Activated T-cell treated with anti-CD3 and anti-CD28 coated beads, Interleukin-2, amount 50 U/mL, for 72 hours (primary cell): ENCODE measurements at regions not wholly inside any gene's neighbourhood (a gene's known extent, or its start where the extent isn't known, plus 50 kb on each side); places are given as distances from the start of the nearest gene placed in this dataset.

Source experiments
- ATAC-seq, 2 donors: fragments of 150-1000 bp; cut with Tn5 transposase; replicated peaks in 1 of 2; 2 replicates each; pipeline ENCODE4 v1.10.0; 2021; ENCODE audit warnings: moderate library complexity in 2 of 2, mild to moderate bottlenecking in 1 of 2
- DNase-seq, 2 donors: peaks; one replicate each; pipeline ENCODE4 v3.0.0; 2021 to 2022; ENCODE audit warnings: mixed read lengths in 1 of 2
- H3K27ac Mint-ChIP-seq: one replicate; pipeline ENCODE4 v1.8.0; 2022; ENCODE audit warnings: mild to moderate bottlenecking, moderate library complexity, mixed read lengths
- H3K27me3 Mint-ChIP-seq: one replicate; pipeline ENCODE4 v1.8.0; 2022; ENCODE audit warnings: low read depth, mixed read lengths
- H3K36me3 Mint-ChIP-seq, 2 donors: one replicate each; pipeline ENCODE4 v1.8.0; 2022; ENCODE audit warnings: mixed read lengths in 2 of 2, mild to moderate bottlenecking in 1 of 2; ENCODE audit not compliant: insufficient read depth in 2 of 2
- H3K4me1 Mint-ChIP-seq: one replicate; pipeline ENCODE4 v1.8.0; 2022; ENCODE audit warnings: low read depth, mixed read lengths
- H3K4me3 Mint-ChIP-seq, 2 donors: one replicate each; pipeline ENCODE4 v1.8.0; 2022; ENCODE audit warnings: mild to moderate bottlenecking in 2 of 2, mixed read lengths in 2 of 2, moderate library complexity in 2 of 2
- H3K9me3 Mint-ChIP-seq, 2 donors: one replicate each; pipeline ENCODE4 v1.8.0; 2022; ENCODE audit warnings: mixed read lengths in 2 of 2

DNA sequence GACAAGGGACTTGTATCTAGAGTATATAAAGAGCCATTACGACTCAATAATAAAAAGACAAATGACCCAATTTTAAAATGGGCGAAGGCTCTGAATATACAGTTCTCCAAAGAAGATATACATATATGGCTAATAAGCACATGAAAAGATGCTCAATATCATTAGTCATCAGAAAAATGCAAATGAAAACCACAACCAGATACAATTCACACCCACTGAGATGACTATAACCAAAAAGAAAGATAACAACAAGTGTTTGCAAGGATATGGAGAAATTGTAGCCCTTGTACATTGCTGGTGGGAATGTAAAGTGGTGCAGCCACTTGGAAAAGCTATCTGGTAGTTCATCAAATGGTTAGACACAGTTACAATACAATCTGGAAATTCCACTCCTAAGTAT, 96.3 kb downstream of the TRIM29 start:
- Mint-ChIP-seq H3K4me3 (no peak overlapping the region), H3K4me1 (no peaks in the 10 kb centered on the region), H3K27ac (no peak overlapping the region), H3K9me3 (peaks cover 5 to 8% of the 10 kb centered on the region in 2 donors), H3K27me3 (peaks cover 29% of the 10 kb centered on the region), H3K36me3 (peaks cover under 1 to 5% of the 10 kb centered on the region in 2 donors)
- no peak for ATAC-seq
- no peak for DNase-seq

DNA sequence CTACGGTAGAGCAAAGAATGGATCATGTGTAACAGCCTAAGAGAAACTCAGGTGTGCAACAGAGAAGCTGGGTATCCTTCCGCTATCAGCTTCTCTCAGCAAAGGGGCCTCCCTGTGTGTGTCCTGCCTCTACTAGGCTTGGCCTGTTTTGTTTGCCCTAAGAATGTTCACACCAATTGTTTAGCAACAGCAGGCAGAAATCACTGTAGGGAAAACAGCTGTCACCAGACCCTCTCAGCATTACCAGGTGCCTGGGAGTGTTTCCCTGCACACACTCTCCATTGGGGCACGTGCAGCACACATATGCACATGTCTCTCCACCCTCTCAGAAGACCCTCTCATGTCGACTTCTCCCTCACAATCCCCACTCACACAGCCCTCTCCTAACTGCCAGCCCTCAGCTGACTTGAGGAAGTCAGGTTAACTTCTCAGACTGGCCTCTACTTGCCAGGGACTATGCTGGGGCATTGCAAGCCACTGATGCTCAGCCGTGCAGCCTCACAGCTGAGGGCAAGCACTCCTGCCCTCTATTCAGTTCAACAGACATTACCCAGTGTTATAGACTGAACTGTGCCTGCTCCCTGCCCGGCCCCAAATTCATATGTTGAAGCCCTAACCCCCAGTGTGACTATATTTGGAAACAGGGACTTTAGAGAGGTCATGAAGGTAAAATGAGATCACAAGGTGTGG, 97.6 kb downstream of the TRIM29 start:
- no peak for ATAC-seq
- no peaks in the 10 kb centered on the region for H3K9me3 Mint-ChIP-seq
- H3K4me3 Mint-ChIP-seq: no peak overlapping the region
- no peak overlapping the region for H3K27ac Mint-ChIP-seq
- H3K27me3 Mint-ChIP-seq: peaks cover 29% of the 10 kb centered on the region
- DNase-seq: no peak
- no peaks in the 10 kb centered on the region for H3K4me1 Mint-ChIP-seq
- H3K36me3 Mint-ChIP-seq: no peaks in the 10 kb centered on the region

DNA sequence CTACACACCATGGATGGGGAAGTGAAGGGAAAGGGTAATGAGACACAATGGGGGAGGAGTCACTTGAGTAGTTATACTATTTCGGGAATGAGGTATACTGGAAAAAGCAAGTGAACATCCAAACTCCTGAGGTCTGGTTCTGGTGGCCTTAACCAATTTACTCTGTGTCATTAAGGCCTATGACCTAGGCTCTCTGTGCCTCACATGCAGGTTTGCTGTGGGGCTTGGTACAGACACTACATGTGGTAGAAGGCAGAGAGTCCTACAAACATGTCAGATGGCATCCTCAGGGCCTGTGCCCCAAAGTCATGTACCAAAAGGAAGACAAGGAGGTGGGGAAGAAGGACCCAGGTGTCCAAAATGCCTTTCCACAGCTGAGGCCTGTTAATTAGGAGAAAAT, 98.9 kb downstream of the TRIM29 start:
- Mint-ChIP-seq H3K36me3 (no peaks in the 10 kb centered on the region), H3K27ac (no peak overlapping the region), H3K27me3 (peaks cover 20% of the 10 kb centered on the region), H3K4me3 (no peak overlapping the region), H3K9me3 (no peaks in the 10 kb centered on the region), H3K4me1 (no peaks in the 10 kb centered on the region)
- ATAC-seq (no peak), DNase-seq (no peak)

DNA sequence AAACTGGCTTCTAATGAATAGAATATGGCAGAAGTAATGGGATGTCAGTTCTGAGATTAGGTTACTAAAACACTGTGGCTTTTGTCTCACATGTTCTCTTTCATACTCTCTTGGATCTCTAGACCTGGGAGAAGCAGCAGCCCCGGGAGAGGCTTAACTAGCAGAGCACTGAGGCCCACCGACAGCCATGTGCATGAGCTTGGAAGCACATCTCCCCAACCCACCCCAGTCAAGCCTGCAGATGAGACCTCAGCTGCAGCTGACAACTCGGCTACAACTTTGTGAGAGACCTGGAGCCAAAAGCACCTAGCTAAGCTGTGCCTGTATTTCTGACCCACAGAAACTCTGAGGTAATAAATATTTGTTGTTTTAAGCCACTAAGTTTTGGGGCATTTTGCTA, 100.8 kb downstream of the TRIM29 start:
- H3K36me3 Mint-ChIP-seq: no peaks in the 10 kb centered on the region
- H3K4me1 Mint-ChIP-seq: no peaks in the 10 kb centered on the region
- H3K9me3 Mint-ChIP-seq: no peaks in the 10 kb centered on the region
- DNase-seq: no peak
- H3K4me3 Mint-ChIP-seq: no peak overlapping the region
- ATAC-seq: no peak
- no peak overlapping the region for H3K27ac Mint-ChIP-seq
- H3K27me3 Mint-ChIP-seq: peaks cover 13% of the 10 kb centered on the region

DNA sequence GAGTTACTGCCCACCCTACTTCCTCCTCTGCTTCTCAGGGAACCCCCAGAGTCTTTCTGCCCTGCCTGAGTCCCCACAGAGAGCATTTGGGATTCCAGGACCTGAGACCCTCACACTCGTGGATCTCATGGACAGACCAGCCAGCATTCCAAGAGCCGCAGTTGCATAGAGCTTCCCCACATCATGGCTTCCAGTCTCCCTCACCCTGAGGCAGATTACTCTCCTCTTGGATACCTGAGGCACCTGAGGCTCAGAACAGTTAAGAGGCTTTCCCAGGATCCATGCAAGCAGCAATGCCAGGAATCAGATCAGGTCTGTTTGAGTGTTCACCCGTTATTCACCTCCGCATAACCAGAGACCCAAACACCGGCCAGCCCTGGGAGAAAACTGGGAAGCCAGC, 102.2 kb downstream of the TRIM29 start:
- peaks cover 2% of the 10 kb centered on the region for H3K27me3 Mint-ChIP-seq
- H3K4me1 Mint-ChIP-seq: no peaks in the 10 kb centered on the region
- no peaks in the 10 kb centered on the region for H3K9me3 Mint-ChIP-seq
- DNase-seq (no peak), ATAC-seq (no peak)
- no peak overlapping the region for H3K4me3 Mint-ChIP-seq
- H3K36me3 Mint-ChIP-seq: no peaks in the 10 kb centered on the region
- H3K27ac Mint-ChIP-seq: no peak overlapping the region

DNA sequence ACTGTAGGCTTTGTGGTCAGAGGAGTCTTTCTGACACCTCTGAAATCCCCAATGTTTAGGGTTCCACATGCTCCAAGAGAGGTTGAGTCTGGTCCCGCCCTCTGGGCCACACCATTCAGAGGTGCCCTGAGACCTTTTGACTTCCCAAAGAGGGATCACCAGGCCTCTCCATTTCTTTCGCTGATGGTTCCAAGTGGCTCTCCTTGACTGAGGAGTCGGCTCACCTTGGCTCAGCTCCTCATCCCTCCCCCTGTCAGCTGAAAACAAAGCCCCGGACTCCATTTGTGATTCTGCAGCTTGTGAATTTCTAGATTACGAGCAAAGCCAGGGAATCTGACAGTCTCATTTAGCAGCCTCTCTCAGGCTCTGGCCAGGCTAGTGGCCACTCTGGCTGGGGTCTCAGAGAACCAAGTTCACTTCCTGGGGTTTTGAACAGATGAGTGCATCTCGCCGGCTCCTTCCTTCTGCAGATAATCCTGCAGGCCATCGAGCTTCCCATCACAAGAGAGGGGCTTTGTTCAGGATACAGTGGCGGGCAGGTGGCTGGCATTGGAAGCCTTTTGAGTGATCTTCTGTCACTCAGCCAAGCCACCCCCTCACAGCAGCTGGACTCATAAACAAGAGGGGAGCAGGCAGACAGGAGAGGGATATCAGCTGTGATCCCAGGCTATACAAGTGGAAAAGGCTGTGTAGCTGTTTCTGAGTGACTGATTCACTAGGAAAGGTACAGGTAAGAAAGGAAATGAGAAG, 102.9 kb downstream of the TRIM29 start:
- no peaks in the 10 kb centered on the region for H3K36me3 Mint-ChIP-seq
- no peak for DNase-seq
- no peak overlapping the region for H3K27ac Mint-ChIP-seq
- H3K4me3 Mint-ChIP-seq: no peak overlapping the region
- no peaks in the 10 kb centered on the region for H3K27me3 Mint-ChIP-seq
- no peaks in the 10 kb centered on the region for H3K9me3 Mint-ChIP-seq
- no peak for ATAC-seq
- H3K4me1 Mint-ChIP-seq: no peaks in the 10 kb centered on the region

DNA sequence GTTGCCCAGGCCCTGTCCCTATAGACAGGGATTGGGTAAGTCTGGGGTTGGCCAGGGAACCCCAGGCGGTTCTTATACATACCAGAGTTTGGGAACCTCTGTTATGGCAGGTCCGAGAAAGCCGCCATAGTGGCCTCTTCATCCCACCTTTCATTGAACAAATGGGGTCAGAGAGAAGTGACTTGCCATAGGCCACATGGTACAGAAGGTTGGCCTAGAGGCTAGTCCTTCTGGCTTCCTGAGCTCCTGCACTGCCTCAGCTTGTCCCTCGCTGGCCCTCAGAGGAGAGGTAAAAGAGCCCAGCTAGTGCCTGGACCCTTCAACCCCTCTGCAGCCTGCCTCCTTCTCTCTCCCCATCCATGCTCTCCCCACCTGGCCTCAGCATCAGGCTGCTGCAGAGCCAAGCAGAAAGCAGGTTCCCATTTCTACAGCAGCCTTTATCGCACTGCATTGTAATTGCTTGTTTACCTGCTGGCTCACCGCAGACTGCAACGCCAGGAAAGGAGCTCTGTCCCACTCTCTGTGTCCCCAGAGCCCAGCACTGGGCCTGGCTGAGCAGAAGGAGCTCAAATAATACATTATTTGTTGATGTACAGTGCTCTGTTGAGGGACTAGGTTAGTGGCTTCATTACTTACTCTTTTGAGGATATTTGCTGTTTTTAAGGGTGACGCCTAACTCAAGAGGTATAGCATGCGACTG, 103.6 kb downstream of the TRIM29 start:
- Mint-ChIP-seq H3K9me3 (no peaks in the 10 kb centered on the region), H3K36me3 (no peaks in the 10 kb centered on the region), H3K27ac (no peak overlapping the region), H3K4me1 (no peaks in the 10 kb centered on the region), H3K27me3 (peaks cover 5% of the 10 kb centered on the region), H3K4me3 (no peak overlapping the region)
- ATAC-seq (no peak), DNase-seq (no peak)

DNA sequence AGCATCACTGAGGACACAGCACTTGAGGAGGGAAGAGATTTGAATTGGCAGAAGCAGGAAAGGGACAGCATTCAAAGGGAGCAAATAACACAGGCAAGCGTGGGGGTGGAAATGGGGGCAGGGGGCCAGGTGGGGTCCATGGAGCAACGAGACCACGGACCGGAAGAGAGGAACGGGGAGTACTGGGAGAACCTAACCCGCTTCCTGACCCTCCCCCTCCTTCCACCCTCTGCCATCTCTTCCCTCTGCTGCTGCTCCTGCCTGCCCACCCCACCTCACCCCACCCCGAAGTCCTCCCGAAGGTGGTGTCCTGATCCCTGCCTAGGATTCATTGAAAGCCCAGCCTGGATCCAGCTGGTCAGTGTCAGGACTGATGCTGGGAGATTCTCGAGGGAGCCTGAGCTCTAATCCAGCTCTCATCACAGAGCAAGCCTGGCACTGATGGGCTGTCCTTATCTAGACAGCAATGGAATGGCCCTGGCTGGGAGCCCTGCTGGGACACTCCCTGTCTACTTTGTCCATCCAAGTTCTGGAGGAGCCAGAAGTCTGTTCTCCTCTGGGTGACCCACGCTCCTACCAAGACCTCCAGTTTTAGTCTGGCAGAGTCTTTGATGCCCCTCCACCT, 105.0 kb downstream of the TRIM29 start:
- H3K9me3 Mint-ChIP-seq: no peaks in the 10 kb centered on the region
- peaks cover 18% of the 10 kb centered on the region for H3K27me3 Mint-ChIP-seq
- no peaks in the 10 kb centered on the region for H3K36me3 Mint-ChIP-seq
- DNase-seq: no peak
- no peak for ATAC-seq
- H3K27ac Mint-ChIP-seq: no peak overlapping the region
- H3K4me1 Mint-ChIP-seq: no peaks in the 10 kb centered on the region
- no peak overlapping the region for H3K4me3 Mint-ChIP-seq

DNA sequence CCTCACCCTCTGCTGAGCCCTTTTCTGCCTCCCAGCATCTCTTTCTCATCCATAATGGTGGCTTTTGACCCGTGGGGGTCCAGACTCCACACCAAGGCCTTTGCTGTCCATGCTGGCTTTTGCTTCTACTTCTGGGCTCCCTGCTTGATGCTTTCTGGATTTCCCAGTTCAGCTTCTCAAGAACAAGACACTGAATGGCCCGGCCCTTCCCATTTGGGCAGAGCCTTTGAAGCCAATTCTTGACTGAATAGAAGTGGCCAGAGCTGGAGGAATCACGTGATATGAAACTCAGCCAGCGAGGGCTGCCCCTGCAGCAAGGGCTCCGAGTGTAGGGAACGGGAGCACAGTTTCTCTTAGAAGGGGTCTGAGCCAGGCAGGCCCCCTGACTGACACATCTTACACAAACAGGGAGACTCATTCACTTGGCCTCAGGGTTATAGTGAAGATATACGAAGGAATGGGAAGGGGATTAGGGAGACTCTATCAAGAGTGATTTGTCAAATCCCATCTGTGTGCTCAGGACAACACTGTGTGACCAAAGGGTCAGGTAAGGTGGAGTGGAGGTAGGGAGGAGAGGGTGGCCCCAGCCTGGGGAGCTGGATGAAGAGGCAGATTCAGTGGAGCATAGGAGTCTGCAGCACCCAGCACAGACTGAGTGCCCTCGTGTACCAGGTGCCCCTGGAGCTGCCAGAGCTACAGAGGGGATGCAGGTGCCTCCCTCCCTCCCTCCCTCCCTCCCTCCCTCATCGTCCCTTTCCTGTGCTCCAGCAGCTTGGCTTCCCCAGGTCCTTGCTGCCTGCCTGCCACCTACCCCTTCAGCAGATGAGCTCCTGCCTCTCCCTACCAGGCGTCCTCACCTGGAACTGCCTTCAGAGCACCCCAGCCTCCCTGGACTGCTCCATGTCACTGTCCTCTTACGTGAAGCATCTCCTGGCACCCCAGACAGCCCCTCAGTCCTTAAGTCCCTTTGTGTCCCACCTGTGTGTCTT, 106.0 kb downstream of the TRIM29 start:
- no peak overlapping the region for H3K27ac Mint-ChIP-seq
- ATAC-seq (no peak), DNase-seq (no peak)
- no peaks in the 10 kb centered on the region for H3K9me3 Mint-ChIP-seq
- peaks cover 18% of the 10 kb centered on the region for H3K27me3 Mint-ChIP-seq
- H3K4me3 Mint-ChIP-seq: no peak overlapping the region
- H3K4me1 Mint-ChIP-seq: no peaks in the 10 kb centered on the region
- H3K36me3 Mint-ChIP-seq: no peaks in the 10 kb centered on the region

DNA sequence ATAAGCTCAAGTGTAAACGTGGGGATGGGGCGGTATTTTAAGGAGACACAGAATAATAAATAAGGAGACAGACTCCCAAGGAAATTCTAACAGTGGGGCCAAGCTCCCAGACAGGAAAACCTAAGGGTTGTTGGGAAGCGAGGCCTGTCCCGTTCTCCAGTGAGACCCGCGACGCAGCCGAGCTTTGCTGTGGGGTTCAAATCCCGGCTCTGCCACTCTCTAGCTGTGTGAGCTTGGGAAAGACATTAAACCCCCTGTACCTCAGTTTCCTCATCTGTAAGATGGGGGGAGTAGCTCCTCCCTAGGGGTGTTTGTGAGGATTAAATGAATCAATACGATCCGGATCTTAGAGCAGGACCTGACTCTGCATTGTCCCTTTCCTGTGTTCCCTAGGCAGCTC, 106.8 kb downstream of the TRIM29 start:
- no peaks in the 10 kb centered on the region for H3K4me1 Mint-ChIP-seq
- no peak overlapping the region for H3K27ac Mint-ChIP-seq
- no peaks in the 10 kb centered on the region for H3K36me3 Mint-ChIP-seq
- ATAC-seq: no peak
- no peak overlapping the region for H3K4me3 Mint-ChIP-seq
- DNase-seq: no peak
- H3K27me3 Mint-ChIP-seq: peaks cover 18% of the 10 kb centered on the region
- H3K9me3 Mint-ChIP-seq: no peaks in the 10 kb centered on the region

DNA sequence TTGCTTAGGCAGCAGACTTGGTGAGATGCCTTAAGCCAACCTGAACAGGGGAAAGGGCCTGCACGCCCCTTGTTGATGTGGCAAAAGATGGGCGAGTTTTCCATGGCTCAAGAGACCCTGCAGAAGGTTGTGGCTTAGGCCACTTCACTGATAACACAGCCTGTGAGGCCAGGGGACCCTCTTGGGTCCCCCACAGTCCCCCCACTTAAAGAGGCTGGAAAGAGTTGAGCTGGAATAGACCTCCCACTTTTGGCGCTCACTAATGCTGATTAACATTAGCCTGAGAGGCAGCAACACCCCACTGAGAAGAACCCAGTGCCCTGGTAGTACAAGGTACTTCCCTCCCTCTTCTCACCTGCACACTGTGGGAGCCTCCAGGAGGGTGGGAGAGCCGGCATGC, 107.5 kb downstream of the TRIM29 start:
- no peaks in the 10 kb centered on the region for H3K4me1 Mint-ChIP-seq
- peaks cover 18% of the 10 kb centered on the region for H3K27me3 Mint-ChIP-seq
- no peaks in the 10 kb centered on the region for H3K9me3 Mint-ChIP-seq
- ATAC-seq: no peak
- H3K36me3 Mint-ChIP-seq: no peaks in the 10 kb centered on the region
- DNase-seq: no peak
- no peak overlapping the region for H3K4me3 Mint-ChIP-seq
- H3K27ac Mint-ChIP-seq: no peak overlapping the region

DNA sequence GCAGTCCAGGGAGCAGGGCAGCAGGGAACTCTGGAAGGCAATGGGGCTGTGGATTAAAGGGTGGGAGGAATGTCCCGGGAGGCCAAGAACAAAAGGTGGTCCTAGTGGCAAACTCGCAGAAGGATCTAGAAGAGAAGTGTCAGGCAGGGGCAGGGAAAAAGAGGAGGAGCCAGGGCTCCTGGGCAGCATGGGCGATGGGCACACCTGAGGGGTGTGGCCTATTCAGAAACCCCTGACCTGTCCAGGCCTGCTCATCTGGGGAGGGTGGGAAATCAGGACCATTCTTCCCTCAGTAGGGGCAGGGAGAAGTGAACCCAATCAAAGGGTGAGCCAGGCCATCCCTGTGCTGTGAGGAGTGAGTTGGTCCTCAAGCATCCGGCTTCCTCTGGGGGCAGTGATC, 108.6 kb downstream of the TRIM29 start:
- Mint-ChIP-seq H3K9me3 (no peaks in the 10 kb centered on the region), H3K27ac (no peak overlapping the region), H3K36me3 (no peaks in the 10 kb centered on the region), H3K27me3 (peaks cover 18% of the 10 kb centered on the region), H3K4me3 (no peak overlapping the region), H3K4me1 (no peaks in the 10 kb centered on the region)
- no peak for DNase-seq
- ATAC-seq: no peak
